ENCODE measurements at regions not wholly inside any gene's neighbourhood (a gene's known extent, or its start where the extent isn't known, plus 50 kb on each side); places are given as distances from the start of the nearest gene placed in this dataset.

- no peak for TF ChIP-seq POLR2AphosphoS5 (IDR thresholded peaks at IDR 0.05)
- no peak for TF ChIP-seq POLR2A (IDR thresholded peaks at IDR 0.05)
These were observed 315.4 kb downstream of the DCAF12L2 start for GRCh38 chrX:125850693-125851092.
